ENCODE measurements at regions not wholly inside any gene's neighbourhood (a gene's known extent, or its start where the extent isn't known, plus 50 kb on each side); places are given as distances from the start of the nearest gene placed in this dataset.

GRCh38 chr5:168019143-168019542 is 272.3 kb upstream of the WWC1 start:
- no peak overlapping the region for H2AFZ ChIP-seq (ENCODE audit: low read depth, low read length)
- no peaks in the 10 kb centered on the region for H3K36me3 ChIP-seq (ENCODE audit: insufficient read depth, low read length)
- no peak overlapping the region for H3K4me2 ChIP-seq (ENCODE audit: low read length)
- no peaks in the 10 kb centered on the region for H3K9me3 ChIP-seq (ENCODE audit: low read length)
- H3K9me2 ChIP-seq (ENCODE audit: insufficient read depth, low read length) = no peaks in the 10 kb centered on the region
- no peak overlapping the region for H3K9ac ChIP-seq (ENCODE audit: low read length)
- H3F3A ChIP-seq (ENCODE audit: insufficient read depth, low read length, poor library complexity, severe bottlenecking) = no peaks in the 10 kb centered on the region
- no peak overlapping the region for H3K4me3 ChIP-seq (ENCODE audit: low read length)
- no peak overlapping the region for H3K27ac ChIP-seq (ENCODE audit: low read length)
- H3K27me3 ChIP-seq (ENCODE audit: insufficient read depth, low read depth, low read length) = no peaks in the 10 kb centered on the region
- no peak for TF ChIP-seq POLR2AphosphoS5 (IDR thresholded peaks at IDR 0.05)
- H4K20me1 ChIP-seq (ENCODE audit: insufficient read depth) = no peaks in the 10 kb centered on the region
- H3K79me2 ChIP-seq (replicated peaks; ENCODE audit: insufficient read depth, low read length) = no peaks in the 10 kb centered on the region

GRCh38 chr5:168020542-168021294 is 270.7 kb upstream of the WWC1 start:
- Histone ChIP-seq H3K9me3 (ENCODE audit: low read length) (no peaks in the 10 kb centered on the region), H3F3A (ENCODE audit: insufficient read depth, low read length, poor library complexity, severe bottlenecking) (no peaks in the 10 kb centered on the region), H3K79me2 (replicated peaks; ENCODE audit: insufficient read depth, low read length) (no peaks in the 10 kb centered on the region), H3K9me2 (ENCODE audit: insufficient read depth, low read length) (no peaks in the 10 kb centered on the region), H3K36me3 (ENCODE audit: insufficient read depth, low read length) (no peaks in the 10 kb centered on the region), H3K9ac (ENCODE audit: low read length) (no peak overlapping the region), H3K4me3 (ENCODE audit: low read length) (no peak overlapping the region), H4K20me1 (ENCODE audit: insufficient read depth) (no peaks in the 10 kb centered on the region), H2AFZ (ENCODE audit: low read depth, low read length) (no peak overlapping the region), H3K27ac (ENCODE audit: low read length) (no peak overlapping the region), H3K4me2 (ENCODE audit: low read length) (no peak overlapping the region), H3K27me3 (ENCODE audit: insufficient read depth, low read depth, low read length) (no peaks in the 10 kb centered on the region)
- no peak for TF ChIP-seq SMC3 (conservative IDR thresholded peaks at IDR 0.05; ENCODE audit: poor library complexity)
- no peak for TF ChIP-seq POLR2AphosphoS5 (IDR thresholded peaks at IDR 0.05)
- peak; percentile 46 for TF ChIP-seq RAD21 (conservative IDR thresholded peaks at IDR 0.05)
- TF ChIP-seq REST (IDR thresholded peaks at IDR 0.05; ENCODE audit: borderline replicate concordance) = no peak
- TF ChIP-seq CTCF (IDR thresholded peaks at IDR 0.05; ENCODE audit: poor library complexity, severe bottlenecking) = no peak

- no peak overlapping the region for H3K4me2 ChIP-seq (ENCODE audit: low read length)
- no peaks in the 10 kb centered on the region for H3K27me3 ChIP-seq (ENCODE audit: insufficient read depth, low read depth, low read length)
- H3K9me3 ChIP-seq (ENCODE audit: low read length) = no peaks in the 10 kb centered on the region
- H3K9ac ChIP-seq (ENCODE audit: low read length) = no peak overlapping the region
- H3K36me3 ChIP-seq (ENCODE audit: insufficient read depth, low read length) = no peaks in the 10 kb centered on the region
- H3F3A ChIP-seq (ENCODE audit: insufficient read depth, low read length, poor library complexity, severe bottlenecking) = no peaks in the 10 kb centered on the region
- H3K79me2 ChIP-seq (replicated peaks; ENCODE audit: insufficient read depth, low read length) = no peaks in the 10 kb centered on the region
- H3K9me2 ChIP-seq (ENCODE audit: insufficient read depth, low read length) = no peaks in the 10 kb centered on the region
- TF ChIP-seq EZH2 (IDR thresholded peaks at IDR 0.05; ENCODE audit: borderline replicate concordance, insufficient read depth, low read length, poor library complexity, severe bottlenecking) (no peak), REST (IDR thresholded peaks at IDR 0.05; ENCODE audit: borderline replicate concordance) (no peak), SMC3 (conservative IDR thresholded peaks at IDR 0.05; ENCODE audit: poor library complexity) (no peak), EP300 (conservative IDR thresholded peaks at IDR 0.05; ENCODE audit: poor library complexity, severe bottlenecking) (no peak), MXI1 (conservative IDR thresholded peaks at IDR 0.05; ENCODE audit: poor library complexity, severe bottlenecking) (no peak), RAD21 (conservative IDR thresholded peaks at IDR 0.05) (no peak), POLR2AphosphoS5 (IDR thresholded peaks at IDR 0.05) (no peak), TAF1 (IDR thresholded peaks at IDR 0.05; ENCODE audit: low read depth) (no peak), CTCF (IDR thresholded peaks at IDR 0.05; ENCODE audit: poor library complexity, severe bottlenecking) (no peak)
- H3K27ac ChIP-seq (ENCODE audit: low read length) = no peak overlapping the region
- no peak overlapping the region for H3K4me3 ChIP-seq (ENCODE audit: low read length)
- no peak overlapping the region for H2AFZ ChIP-seq (ENCODE audit: low read depth, low read length)
- H4K20me1 ChIP-seq (ENCODE audit: insufficient read depth) = no peaks in the 10 kb centered on the region
Observed at GRCh38 chr5:168022446-168023169, 268.8 kb upstream of the WWC1 start.
